ENCODE measurements at regions not wholly inside any gene's neighbourhood (a gene's known extent, or its start where the extent isn't known, plus 50 kb on each side); places are given as distances from the start of the nearest gene placed in this dataset.

DNA sequence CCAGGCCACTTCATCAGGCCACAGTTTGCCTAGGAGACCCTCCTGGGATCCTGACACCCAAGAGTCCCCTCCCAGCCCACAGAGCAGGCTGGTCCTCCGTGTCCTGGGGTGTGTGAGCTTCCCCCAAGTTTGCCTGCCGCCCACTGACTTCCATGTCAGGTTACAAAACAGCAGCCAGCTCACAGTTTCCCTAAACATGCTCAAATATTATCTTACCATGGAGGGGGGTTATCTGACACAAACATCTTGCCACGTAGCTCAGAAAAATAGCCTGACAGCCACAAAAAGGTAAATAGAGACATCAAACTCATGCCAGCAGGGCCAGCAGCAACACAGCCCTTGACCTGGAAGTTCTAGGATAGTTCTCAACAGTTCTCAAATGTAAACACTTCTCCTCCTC lies 346.5 kb downstream of the TNS1 start:
- no peak for DNase-seq (ENCODE audit: low read depth)

- no peak for DNase-seq (ENCODE audit: low read depth)
These were observed 347.1 kb downstream of the TNS1 start for GRCh38 chr2:217655651-217656050.

- no peak for DNase-seq (ENCODE audit: low read depth)
These were observed 348.6 kb downstream of the TNS1 start for GRCh38 chr2:217654168-217654567.

DNA sequence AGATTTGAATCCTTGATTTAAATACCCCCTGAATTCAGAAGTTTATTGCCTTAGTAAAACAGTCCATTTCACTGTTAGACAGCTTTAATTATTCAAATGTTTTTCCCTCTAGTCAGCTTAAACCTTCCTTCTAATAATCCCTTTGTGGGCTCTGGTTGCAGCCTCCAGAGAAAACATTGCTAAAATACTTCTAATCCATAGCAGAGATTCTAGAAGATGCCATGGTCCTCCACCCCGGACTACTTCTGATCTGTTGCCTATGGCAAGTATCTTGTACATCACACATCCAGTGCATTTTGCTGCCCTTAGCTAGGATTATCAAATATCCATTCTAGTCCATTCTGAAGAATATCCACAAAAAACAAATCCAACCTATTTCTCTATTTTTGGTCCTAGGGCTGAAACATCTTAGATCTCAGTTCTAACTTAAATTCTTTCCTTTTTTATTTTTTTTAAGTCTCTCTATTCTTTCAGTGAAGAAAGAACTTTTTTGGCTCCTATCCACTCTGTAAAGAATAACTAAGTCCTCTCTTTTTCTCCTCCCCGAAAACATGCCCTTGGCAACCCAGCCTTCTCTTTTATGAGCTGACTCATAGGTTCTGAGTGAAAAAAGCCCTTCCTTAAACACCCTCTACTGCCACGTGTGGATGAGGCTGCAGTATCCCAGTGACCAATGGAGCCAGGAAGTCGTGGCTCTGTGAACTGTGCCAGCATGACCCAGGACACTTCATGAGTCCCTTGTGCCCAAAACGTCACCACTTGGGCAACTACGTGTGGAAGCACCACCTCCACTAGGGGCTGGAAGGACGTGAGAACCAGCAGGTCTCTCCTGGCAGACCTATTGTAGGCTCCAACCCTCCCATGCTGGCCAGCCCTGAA lies 349.8 kb downstream of the TNS1 start:
- DNase-seq (ENCODE audit: low read depth) = no peak

GRCh38 chr2:217650716-217651360 lies 352.0 kb downstream of the TNS1 start:
- DNase-seq (ENCODE audit: low read depth) = no peak

DNA sequence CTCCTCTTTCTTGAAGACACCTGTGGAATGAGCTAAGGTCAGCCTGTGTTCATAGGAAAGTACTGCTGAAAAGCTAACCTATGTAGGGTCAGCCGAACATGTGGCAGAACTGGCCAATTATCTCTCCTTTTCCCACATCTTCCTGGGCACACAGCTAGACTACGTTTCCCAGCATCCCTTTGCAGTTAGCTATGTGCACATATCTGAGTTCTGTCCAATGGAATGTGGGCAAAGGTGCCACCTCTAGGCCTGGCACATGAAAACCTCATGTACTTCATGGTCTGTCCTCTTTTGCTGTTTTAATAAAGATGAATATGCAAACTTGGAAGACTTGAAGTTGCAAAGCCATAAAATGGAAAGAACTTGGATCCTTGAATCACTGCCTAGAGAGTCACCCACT lies 352.6 kb downstream of the TNS1 start:
- DNase-seq (ENCODE audit: low read depth) = no peak

GRCh38 chr2:217647925-217648324 lies 354.9 kb downstream of the TNS1 start:
- DNase-seq (ENCODE audit: low read depth) = no peak

DNA sequence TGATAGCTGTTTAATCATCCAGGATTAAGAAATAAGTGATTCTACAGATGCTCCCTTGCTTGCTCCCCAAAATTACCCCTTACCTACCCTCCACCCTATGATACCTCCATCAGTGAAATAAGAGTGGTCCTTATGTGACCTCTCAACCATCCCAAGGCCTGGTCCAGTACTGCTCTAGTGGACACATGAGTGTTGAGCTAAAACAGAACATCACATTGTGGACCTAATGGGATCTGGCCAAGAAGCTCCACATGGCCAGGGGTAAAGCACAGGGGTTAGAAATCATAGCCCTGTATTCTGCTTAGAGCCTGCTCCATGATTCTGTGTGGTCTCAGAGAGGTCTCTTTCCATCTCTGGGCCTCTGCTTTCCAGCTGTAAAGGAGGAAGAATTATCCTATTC lies 355.6 kb downstream of the TNS1 start:
- no peak for DNase-seq (ENCODE audit: low read depth)

DNA sequence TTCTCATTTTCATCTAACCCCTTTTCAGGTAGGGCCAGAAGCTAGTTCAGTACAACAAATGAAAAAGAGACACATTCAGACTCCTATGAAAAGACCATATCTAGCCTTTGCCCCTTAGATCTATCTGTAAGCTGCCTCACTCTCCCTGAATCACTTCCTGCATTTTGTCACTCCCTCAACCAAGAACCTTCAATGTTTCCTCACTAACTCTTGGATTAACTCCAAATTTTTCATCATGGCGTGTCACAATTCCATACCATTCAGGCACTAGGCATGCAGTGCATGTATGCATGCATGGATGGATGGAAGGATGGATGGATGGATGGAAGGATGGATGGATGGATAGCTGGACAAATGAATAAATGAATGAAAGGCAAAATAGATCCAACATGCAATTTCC lies 356.9 kb downstream of the TNS1 start:
- no peak for DNase-seq (ENCODE audit: low read depth)

- no peak for DNase-seq (ENCODE audit: low read depth)
These were observed 358.9 kb downstream of the TNS1 start for GRCh38 chr2:217643789-217644301.

DNA sequence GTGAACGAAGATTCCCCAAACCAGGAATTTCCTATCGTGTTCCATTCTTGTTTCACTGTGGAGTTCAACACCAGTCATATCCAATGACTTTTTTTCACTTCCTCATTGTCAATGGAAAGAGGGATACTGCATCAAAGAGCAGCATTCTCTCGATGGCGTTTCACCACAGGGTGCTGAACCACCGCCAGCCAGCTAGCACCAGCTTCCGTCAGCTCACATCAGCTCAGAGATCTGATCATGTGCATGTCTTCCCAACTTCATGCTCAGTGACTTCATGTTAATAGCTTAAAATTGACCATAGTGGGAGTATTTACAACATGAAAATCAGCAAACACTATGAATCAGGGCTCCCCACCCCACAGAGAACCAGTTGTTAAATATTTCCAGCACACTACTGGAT lies 359.9 kb downstream of the TNS1 start:
- no peak for DNase-seq (ENCODE audit: low read depth)

DNA sequence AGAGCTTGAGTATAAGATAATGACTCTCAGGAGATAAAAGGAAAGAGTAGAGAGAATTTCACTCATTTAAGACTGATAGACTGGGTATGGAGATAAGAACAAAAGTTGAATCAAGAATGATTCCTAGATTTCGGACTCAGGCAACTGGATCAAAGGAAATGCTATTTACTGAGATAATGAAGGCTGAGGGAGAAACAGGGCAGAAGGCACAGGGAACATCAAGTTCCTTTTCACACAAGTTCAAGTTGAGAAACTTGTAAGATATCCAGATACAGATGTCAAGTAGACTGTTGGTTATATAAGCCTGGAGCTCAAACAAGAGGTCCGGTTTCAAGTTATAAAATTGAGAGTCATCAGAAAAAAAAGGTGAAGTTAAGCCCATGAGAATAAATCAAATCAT lies 360.8 kb downstream of the TNS1 start:
- DNase-seq (ENCODE audit: low read depth) = no peak

DNA sequence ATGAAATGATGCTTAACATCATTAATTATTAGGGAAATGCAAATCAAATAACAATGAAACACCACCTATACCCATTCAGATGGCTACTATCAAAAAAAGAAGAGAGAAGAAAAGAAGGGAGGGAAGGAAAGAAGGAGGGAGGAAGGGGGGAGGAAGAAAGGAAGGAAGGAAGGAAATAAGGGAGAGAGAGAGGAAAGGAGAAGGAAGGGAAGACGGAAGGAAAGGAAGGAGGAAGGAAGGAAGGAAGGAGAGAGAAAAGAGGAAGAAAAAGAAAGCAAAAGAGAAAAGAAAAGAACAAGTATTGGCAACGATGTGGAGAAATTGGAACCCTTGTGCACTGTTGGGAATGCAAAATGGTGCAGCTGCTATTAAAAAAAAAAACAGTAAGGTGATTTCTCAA lies 363.3 kb downstream of the TNS1 start:
- DNase-seq (ENCODE audit: low read depth) = no peak

- DNase-seq (ENCODE audit: low read depth) = no peak
These were observed 364.3 kb downstream of the TNS1 start for GRCh38 chr2:217638533-217638932.

DNA sequence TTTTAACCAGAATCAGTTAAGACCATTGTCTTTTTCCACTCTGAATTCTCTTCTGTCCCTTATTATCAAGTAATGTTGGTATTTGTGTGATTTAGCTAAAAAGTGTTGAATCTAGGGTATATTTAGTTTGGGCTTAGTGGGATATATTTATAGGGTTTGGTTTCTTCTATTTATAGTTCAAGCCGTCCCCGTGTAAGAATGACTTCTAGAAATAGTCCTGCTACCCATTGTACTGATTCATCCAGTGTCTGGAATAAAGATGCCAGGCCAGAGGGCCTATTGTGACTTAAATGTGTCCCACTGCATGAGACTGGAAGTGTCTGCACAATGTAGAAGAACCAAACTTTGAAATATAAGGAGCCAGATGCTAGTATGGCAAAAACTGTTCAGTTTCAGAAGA lies 364.8 kb downstream of the TNS1 start:
- DNase-seq (ENCODE audit: low read depth) = no peak

DNA sequence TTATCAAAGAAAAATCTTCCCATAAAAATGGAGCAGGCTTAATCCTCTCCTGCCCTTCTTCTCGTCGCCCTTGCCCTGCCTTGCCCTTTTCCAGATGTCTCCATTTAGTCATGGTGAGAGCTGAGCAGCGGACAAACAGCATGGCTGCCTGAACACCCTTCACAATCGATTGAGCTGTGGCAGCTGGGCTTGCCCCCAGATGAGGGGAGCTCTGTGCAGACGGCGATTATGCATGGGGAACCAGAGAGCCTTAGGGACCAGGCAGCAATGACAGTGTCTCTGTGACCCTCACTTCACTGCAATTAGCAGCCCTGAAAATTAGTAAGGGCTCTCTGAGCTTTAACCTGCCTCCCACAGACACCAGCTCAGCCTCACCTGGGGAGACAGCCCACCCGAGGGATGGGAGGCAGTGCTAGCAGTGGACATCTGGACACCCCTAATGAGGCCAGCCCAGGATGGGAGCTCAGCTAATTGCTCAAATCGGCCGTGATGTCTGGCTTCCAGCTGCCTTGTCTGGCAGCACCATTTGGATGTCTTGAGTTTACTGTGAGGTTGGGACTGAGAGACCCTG lies 365.7 kb downstream of the TNS1 start:
- no peak for DNase-seq (ENCODE audit: low read depth)

- no peak for DNase-seq (ENCODE audit: low read depth)
These were observed 366.2 kb downstream of the TNS1 start for GRCh38 chr2:217636578-217636977.

DNA sequence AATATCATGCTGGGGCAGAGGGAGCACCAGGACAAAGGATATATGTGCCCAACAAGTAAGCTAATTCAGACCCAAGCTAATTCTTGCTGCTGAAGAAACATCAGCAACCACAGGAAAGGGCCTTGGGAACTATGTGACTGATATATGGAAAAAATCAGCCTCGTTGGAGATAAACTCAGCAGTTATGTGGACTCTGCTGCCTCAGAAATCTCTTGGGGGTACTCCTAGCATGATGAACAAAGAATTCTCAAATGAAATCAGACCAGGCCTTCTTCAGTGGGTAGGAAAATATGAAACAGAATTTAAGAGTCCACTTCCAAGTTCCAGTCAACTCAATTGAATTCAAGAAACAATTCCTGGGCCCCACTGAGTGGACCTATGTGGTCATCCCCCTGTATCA lies 367.9 kb downstream of the TNS1 start:
- no peak for DNase-seq (ENCODE audit: low read depth)

DNA sequence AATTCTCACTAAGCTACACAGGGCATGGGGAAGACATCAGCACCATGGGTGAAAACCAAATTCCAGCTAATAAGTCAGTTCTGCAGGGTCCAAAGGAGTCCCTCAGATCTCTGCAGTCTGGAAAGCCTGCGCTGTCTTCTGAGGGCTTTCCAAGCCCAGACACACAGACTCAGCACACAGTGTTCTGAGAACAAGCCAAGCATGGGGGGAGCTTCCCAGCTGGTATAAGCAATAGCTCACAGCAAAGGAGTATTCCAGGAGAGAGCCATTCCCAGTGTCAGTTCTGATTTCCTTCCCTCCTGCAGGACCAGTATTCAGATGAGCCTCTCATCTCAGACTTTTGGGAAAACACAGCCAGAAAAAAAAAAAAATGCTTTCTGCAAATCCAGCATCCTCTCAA lies 370.8 kb downstream of the TNS1 start:
- DNase-seq (ENCODE audit: low read depth) = no peak

DNA sequence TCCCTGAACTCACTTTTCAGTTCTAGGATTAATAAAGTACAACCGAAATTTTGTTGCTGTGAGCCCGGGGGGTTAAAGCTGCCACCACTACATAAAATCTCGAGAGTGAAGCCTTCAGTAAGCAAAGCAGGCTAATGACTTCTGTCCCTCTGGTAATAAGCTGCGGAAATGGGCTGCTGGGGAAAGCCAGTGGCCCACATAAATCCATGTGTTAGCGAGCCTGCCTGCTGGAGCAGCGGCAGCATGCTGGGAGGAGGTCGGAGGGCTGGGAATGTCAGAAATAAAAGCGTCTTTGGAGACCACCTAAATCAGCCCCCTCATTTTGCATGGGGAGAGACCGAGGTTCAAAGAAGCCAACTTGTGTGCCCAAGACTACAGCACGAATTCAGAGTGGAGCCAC lies 371.7 kb downstream of the TNS1 start:
- DNase-seq (ENCODE audit: low read depth) = no peak

GRCh38 chr2:217629347-217629746 lies 373.4 kb downstream of the TNS1 start:
- no peak for DNase-seq (ENCODE audit: low read depth)

DNA sequence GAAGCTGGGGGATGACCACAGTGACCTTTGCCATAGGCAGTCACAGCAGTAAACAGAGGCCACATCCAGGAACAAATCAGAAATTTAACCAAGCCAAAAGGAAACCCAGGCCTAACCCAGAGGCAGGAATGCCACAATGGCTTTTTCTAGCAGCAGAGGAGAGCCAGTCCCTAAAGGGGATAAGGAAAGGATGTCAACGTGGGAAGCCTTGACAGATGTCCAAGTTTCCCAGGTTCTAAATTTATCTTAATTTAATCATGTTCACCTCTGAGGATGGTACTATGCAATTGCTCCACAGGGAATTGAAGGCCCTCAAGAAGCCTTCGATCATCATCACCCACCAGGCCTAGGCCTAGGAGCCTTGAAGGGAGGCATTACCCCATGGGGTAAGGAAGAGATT lies 374.7 kb downstream of the TNS1 start:
- DNase-seq (ENCODE audit: low read depth) = no peak

DNA sequence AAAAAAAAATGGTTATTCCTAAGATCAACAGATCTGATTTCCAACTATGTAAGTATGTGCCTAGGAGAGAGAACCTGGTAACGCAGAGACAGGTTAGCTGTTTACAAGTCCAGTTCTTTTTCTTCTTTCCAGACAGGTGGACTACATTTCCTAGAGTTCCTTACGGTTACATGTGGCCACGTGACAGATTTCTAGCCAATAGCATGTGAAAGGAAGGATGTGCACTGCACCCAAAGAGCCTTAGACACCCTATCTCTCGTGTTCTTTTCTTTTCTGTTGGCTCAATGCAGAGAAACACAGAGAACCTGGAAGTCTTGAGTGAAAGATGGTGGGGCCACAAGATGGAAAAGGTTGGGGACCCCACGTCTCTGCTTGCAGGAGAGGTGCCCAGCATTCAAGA lies 375.9 kb downstream of the TNS1 start:
- DNase-seq (ENCODE audit: low read depth) = no peak
